ENCODE measurements at regions not wholly inside any gene's neighbourhood (a gene's known extent, or its start where the extent isn't known, plus 50 kb on each side); places are given as distances from the start of the nearest gene placed in this dataset.

DNA sequence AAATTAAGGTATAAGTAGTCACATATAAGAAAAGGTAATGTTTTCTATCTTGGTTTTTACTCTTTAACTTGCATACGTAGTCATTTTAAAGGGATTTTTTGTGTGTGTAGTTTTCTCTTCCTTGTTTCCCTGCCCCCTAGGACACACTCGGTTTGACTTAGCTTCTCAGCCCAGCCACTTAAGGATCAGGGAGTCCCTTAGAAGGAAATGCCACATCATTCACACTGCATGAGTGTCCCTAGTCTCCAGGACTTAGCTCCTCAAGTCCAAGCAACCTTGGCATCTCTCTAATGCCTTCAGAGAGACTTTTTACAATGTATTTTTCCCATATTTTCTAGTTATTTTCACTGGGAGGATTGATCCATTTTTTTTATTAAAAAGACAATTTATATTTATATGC is 1407.7 kb downstream of the EFNB2 start:
- Histone ChIP-seq H3K4me1 (ENCODE audit: control insufficient read depth, insufficient read depth, low read length) (no peaks in the 10 kb centered on the region), H3K27ac (ENCODE audit: insufficient read depth, low read length) (no peak overlapping the region), H4K91ac (ENCODE audit: insufficient read depth, low read depth, low read length) (no peak overlapping the region), H4K20me1 (ENCODE audit: insufficient read depth, low read length) (no peaks in the 10 kb centered on the region), H4K5ac (ENCODE audit: low read depth, low read length) (no peak overlapping the region), H3K14ac (replicated peaks; ENCODE audit: low read depth, low read length) (no peak overlapping the region), H3K9me1 (ENCODE audit: insufficient read depth, low read length) (no peaks in the 10 kb centered on the region), H3K4me3 (ENCODE audit: insufficient read depth, low read depth, low read length) (no peak overlapping the region), H2AFZ (replicated peaks; ENCODE audit: low read length, poor library complexity) (no peak overlapping the region), H2BK120ac (ENCODE audit: low read depth, low read length) (no peak overlapping the region), H4K8ac (ENCODE audit: low read depth in 2 of 2, low read length in 2 of 2) (no peak overlapping the region), H3K4me2 (ENCODE audit: low read depth, low read length) (no peak overlapping the region), H2BK15ac (ENCODE audit: low read depth, low read length) (no peak overlapping the region), H2BK20ac (ENCODE audit: low read depth, low read length) (no peak overlapping the region), H3K56ac (ENCODE audit: extremely low read depth, insufficient read depth, low read length) (no peak overlapping the region), H2BK5ac (ENCODE audit: low read depth, low read length, poor library complexity, severe bottlenecking) (no peak overlapping the region), H3K23ac (ENCODE audit: low read depth, low read length) (no peak overlapping the region), H3K4ac (ENCODE audit: low read depth, low read length) (no peak overlapping the region), H3K36me3 (ENCODE audit: control insufficient read depth, insufficient read depth, low read length) (no peaks in the 10 kb centered on the region), H3K27me3 (ENCODE audit: control insufficient read depth, insufficient read depth, low read length) (no peaks in the 10 kb centered on the region), H3K9me3 (ENCODE audit: control insufficient read depth, insufficient read depth, low read length) (no peaks in the 10 kb centered on the region), H3K18ac (ENCODE audit: low read depth, low read length) (no peak overlapping the region), H2AK5ac (ENCODE audit: low read depth, low read length) (no peak overlapping the region), H3K79me1 (ENCODE audit: low read depth in 1 of 2, low read length in 2 of 2) (no peaks in the 10 kb centered on the region), H3K9ac (ENCODE audit: low read depth, low read length) (no peak overlapping the region), H2AK9ac (replicated peaks; ENCODE audit: low read depth, low read length, poor library complexity) (no peak overlapping the region)
- no TSS peak for BruUV-seq (replicated peaks)
- no peak for TF ChIP-seq MAZ (IDR thresholded peaks at IDR 0.05; ENCODE audit: borderline replicate concordance, low read depth, low read length)
- TF ChIP-seq CTCF (conservative IDR thresholded peaks at IDR 0.05; ENCODE audit: low read depth, low read length) = no peak
- TF ChIP-seq CHD1 (IDR thresholded peaks at IDR 0.05; ENCODE audit: low read depth, low read length) = no peak
- no peak for TF ChIP-seq NFE2L2 (IDR thresholded peaks at IDR 0.05; ENCODE audit: low read depth, low read length)
- no peak for TF ChIP-seq POLR2A (IDR thresholded peaks at IDR 0.05; ENCODE audit: low read depth, low read length)
- ATAC-seq (ENCODE audit: low read depth) (no peak), DNase-seq (no peak)
- intact Hi-C loops (cut with micrococcal nuclease) = no loop called here
- POLR2A ChIA-PET (ENCODE audit: unreplicated experiment) = no interaction called here
- dilution Hi-C loops (cut with HindIII; ENCODE audit: low sequenced_read_pairs, unreplicated experiment) = no loop called here
- in situ Hi-C loops (cut with MboI; ENCODE audit: low sequenced_read_pairs) = no loop called here
- WGBS, 2 experiments (ENCODE audit: extremely low coverage in 2 of 2, insufficient read length in 1 of 2) = no CpG with 5 or more reads among the region's 2 CpGs
- CTCF ChIA-PET = no interaction called here

Measured in IMR-90 (cell line).